ENCODE measurements at regions not wholly inside any gene's neighbourhood (a gene's known extent, or its start where the extent isn't known, plus 50 kb on each side); places are given as distances from the start of the nearest gene placed in this dataset.

GRCh38 chr4:156503119-156503518 is 468.5 kb downstream of the PDGFC start:
- TF ChIP-seq CTCF (IDR thresholded peaks at IDR 0.05 in 4 of 5, conservative IDR thresholded peaks at IDR 0.05 in 1 of 5) (no peak), POLR2A (IDR thresholded peaks at IDR 0.05) (no peak)

Measured in gastrocnemius medialis (tissue), 4 donors.